Esophagus muscularis mucosa (tissue), 4 donors: ENCODE measurements at regions not wholly inside any gene's neighbourhood (a gene's known extent, or its start where the extent isn't known, plus 50 kb on each side); places are given as distances from the start of the nearest gene placed in this dataset.

Experiments used
- CTCF ChIP-seq, 3 experiments: fragments of 200-600 bp in 2 of 3; fragments of 450-650 bp in 1 of 3; sonication (generic) in 2 of 3; IDR thresholded peaks; one replicate each; pipeline ENCODE4 v1.5.1; 2017 to 2019; ENCODE audit warnings: antibody characterized with exemption in 3 of 3, mild to moderate bottlenecking in 2 of 3, moderate library complexity in 1 of 3
- EP300 ChIP-seq: sonication (generic); formaldehyde crosslinking; IDR thresholded peaks from one replicate; pipeline ENCODE4 v1.6.1; 2017; ENCODE audit warnings: antibody characterized with exemption
- POLR2A ChIP-seq: fragments of 450-650 bp; IDR thresholded peaks from one replicate; pipeline ENCODE4 v1.6.1; 2017; ENCODE audit warnings: antibody characterized with exemption, moderate library complexity, mild to moderate bottlenecking, low read depth

GRCh38 chr2:173692068-173692467 lies 273.1 kb downstream of the SP3 start:
- no peak for TF ChIP-seq EP300
- TF ChIP-seq CTCF (IDR thresholded peaks at IDR 0.05) = no peak
- no peak for TF ChIP-seq POLR2A
